ENCODE measurements at regions not wholly inside any gene's neighbourhood (a gene's known extent, or its start where the extent isn't known, plus 50 kb on each side); places are given as distances from the start of the nearest gene placed in this dataset.
A peak's percentile ranks its signal among the peaks of the same experiment; 100 is the strongest.
"Not testable (repeated sequence)": the region's sequence is repeated elsewhere in the genome, so short reads cannot be mapped to it uniquely, and the experiment has no call there.

- peak; percentile 25 for DNase-seq
These were observed 569.4 kb downstream of the HTR7 start for GRCh38 chr10:90288391-90288933.

- peak; percentile 7 for DNase-seq
These were observed 568.8 kb downstream of the HTR7 start for GRCh38 chr10:90289037-90289436.

- no peak for DNase-seq
These were observed 564.2 kb downstream of the HTR7 start for GRCh38 chr10:90293616-90294015.

GRCh38 chr10:90294821-90295540, 562.9 kb downstream of the HTR7 start:
- not testable (repeated sequence) for DNase-seq

- peak; percentile 14 for DNase-seq
These were observed 555.8 kb downstream of the HTR7 start for GRCh38 chr10:90302031-90302430.

- no peak for DNase-seq
These were observed 554.9 kb downstream of the HTR7 start for GRCh38 chr10:90302758-90303481.

- DNase-seq: no peak
These were observed 553.3 kb downstream of the HTR7 start for GRCh38 chr10:90304533-90304932.

- no peak for DNase-seq
These were observed 551.7 kb downstream of the HTR7 start for GRCh38 chr10:90306187-90306586.

GRCh38 chr10:90308223-90308622, 549.6 kb downstream of the HTR7 start:
- DNase-seq: no peak

- no peak for DNase-seq
These were observed 544.1 kb downstream of the HTR7 start for GRCh38 chr10:90313576-90314325.

- DNase-seq: no peak
These were observed 543.1 kb downstream of the HTR7 start for GRCh38 chr10:90314718-90315117.

- DNase-seq: no peak
These were observed 540.7 kb downstream of the HTR7 start for GRCh38 chr10:90317172-90317571.

GRCh38 chr10:90318659-90319058, 539.2 kb downstream of the HTR7 start:
- DNase-seq: no peak

- DNase-seq: no peak
These were observed 538.5 kb downstream of the HTR7 start for GRCh38 chr10:90319188-90319914.

GRCh38 chr10:90321132-90321816, 536.6 kb downstream of the HTR7 start:
- DNase-seq: no peak

- no peak for DNase-seq
These were observed 531.2 kb downstream of the HTR7 start for GRCh38 chr10:90326498-90327267.

- no peak for DNase-seq
These were observed 530.2 kb downstream of the HTR7 start for GRCh38 chr10:90327611-90328010.

GRCh38 chr10:90328459-90328858, 529.4 kb downstream of the HTR7 start:
- no peak for DNase-seq

- no peak for DNase-seq
These were observed 528.9 kb downstream of the HTR7 start for GRCh38 chr10:90328896-90329295.

GRCh38 chr10:90337316-90337715, 520.5 kb downstream of the HTR7 start:
- no peak for DNase-seq

- DNase-seq: no peak
These were observed 515.4 kb downstream of the HTR7 start for GRCh38 chr10:90342480-90342879.

All from GDM1 (cell line).